ENCODE measurements at regions not wholly inside any gene's neighbourhood (a gene's known extent, or its start where the extent isn't known, plus 50 kb on each side); places are given as distances from the start of the nearest gene placed in this dataset.

DNA sequence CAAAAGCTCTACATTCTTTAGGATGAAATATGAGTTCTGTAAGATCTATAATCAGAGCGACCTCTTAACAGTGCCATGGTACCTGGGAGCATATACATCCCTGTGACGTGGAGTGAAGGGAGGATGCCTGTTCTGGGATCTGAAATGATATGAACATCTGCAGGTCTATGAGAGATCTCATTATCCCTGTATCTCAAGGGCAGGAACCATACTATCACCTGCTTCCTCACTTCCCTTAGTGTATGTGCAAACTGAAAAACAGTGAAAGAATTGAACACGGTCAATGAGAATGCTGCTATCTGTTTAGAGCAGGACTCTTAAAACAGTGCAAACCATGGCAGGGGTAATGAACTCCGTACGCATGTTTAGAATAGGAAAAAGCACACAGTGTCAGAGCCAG lies 364.0 kb downstream of the LPIN1 start:
- Histone ChIP-seq H3K4me1 (ENCODE audit: low read length) (no peaks in the 10 kb centered on the region), H3K9me3 (ENCODE audit: insufficient read depth, low read length) (no peaks in the 10 kb centered on the region; the same call in 1 of the 2 replicates), H2AFZ (ENCODE audit: low read depth, low read length) (no peak overlapping the region), H3K79me2 (ENCODE audit: low read length) (no peaks in the 10 kb centered on the region), H4K20me1 (ENCODE audit: insufficient read depth, low read length) (no peaks in the 10 kb centered on the region), H3K27me3 (ENCODE audit: low read depth, low read length) (no peaks in the 10 kb centered on the region; the same call in 1 of the 2 replicates), H3K4me3 (ENCODE audit: low read length) (no peak overlapping the region), H3K9ac (ENCODE audit: low read length) (no peak overlapping the region), H3K4me2 (ENCODE audit: low read length) (no peak overlapping the region), H3K27ac (ENCODE audit: low read length) (no peak overlapping the region), H3K36me3 (replicated peaks; ENCODE audit: low read depth, low read length) (no peaks in the 10 kb centered on the region)
- TF ChIP-seq EZH2phosphoT487 (IDR thresholded peaks at IDR 0.05; ENCODE audit: low read depth) = no peak
- TF ChIP-seq, protein P1, sequence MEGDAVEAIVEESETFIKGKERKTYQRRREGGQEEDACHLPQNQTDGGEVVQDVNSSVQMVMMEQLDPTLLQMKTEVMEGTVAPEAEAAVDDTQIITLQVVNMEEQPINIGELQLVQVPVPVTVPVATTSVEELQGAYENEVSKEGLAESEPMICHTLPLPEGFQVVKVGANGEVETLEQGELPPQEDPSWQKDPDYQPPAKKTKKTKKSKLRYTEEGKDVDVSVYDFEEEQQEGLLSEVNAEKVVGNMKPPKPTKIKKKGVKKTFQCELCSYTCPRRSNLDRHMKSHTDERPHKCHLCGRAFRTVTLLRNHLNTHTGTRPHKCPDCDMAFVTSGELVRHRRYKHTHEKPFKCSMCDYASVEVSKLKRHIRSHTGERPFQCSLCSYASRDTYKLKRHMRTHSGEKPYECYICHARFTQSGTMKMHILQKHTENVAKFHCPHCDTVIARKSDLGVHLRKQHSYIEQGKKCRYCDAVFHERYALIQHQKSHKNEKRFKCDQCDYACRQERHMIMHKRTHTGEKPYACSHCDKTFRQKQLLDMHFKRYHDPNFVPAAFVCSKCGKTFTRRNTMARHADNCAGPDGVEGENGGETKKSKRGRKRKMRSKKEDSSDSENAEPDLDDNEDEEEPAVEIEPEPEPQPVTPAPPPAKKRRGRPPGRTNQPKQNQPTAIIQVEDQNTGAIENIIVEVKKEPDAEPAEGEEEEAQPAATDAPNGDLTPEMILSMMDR (IDR thresholded peaks at IDR 0.05; ENCODE audit: low read depth, low read length) = no peak

DNA sequence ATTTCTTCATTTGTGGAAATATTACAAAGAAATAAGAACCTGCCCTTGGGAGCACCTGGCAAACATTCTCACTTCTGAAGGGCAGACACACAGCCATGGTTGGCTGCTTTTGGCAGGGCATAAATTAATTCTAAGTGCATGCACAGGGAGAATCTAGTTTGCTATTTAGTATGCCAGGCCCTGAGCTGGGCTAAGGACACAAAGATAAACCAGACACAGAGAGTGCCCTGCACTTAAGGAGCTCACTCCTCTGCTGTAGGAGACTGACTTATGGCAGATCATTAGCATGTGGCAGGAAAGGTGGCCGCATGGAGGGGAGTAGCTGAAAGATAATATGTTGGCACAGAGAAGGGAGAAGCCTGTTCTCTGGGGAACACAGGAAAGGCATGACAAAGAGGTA lies 367.0 kb downstream of the LPIN1 start:
- H3K27ac ChIP-seq (ENCODE audit: low read length) = no peak overlapping the region
- no peak overlapping the region for H3K4me2 ChIP-seq (ENCODE audit: low read length)
- H3K36me3 ChIP-seq (replicated peaks; ENCODE audit: low read depth, low read length) = no peaks in the 10 kb centered on the region
- no peak overlapping the region for H2AFZ ChIP-seq (ENCODE audit: low read depth, low read length)
- H3K4me1 ChIP-seq (ENCODE audit: low read length) = peaks cover 10% of the 10 kb centered on the region
- no peak overlapping the region for H3K9ac ChIP-seq (ENCODE audit: low read length)
- TF ChIP-seq, protein P1 (IDR thresholded peaks at IDR 0.05; ENCODE audit: low read depth, low read length) = no peak
- TF ChIP-seq EZH2phosphoT487 (IDR thresholded peaks at IDR 0.05; ENCODE audit: low read depth) = no peak
- H3K79me2 ChIP-seq (ENCODE audit: low read length) = no peaks in the 10 kb centered on the region
- H4K20me1 ChIP-seq (ENCODE audit: insufficient read depth, low read length) = no peaks in the 10 kb centered on the region
- no peaks in the 10 kb centered on the region; the same call in 1 of the 2 replicates for H3K27me3 ChIP-seq (ENCODE audit: low read depth, low read length)
- no peak overlapping the region for H3K4me3 ChIP-seq (ENCODE audit: low read length)
- peaks cover 6% of the 10 kb centered on the region; the same call in 1 of the 2 replicates for H3K9me3 ChIP-seq (ENCODE audit: insufficient read depth, low read length)

DNA sequence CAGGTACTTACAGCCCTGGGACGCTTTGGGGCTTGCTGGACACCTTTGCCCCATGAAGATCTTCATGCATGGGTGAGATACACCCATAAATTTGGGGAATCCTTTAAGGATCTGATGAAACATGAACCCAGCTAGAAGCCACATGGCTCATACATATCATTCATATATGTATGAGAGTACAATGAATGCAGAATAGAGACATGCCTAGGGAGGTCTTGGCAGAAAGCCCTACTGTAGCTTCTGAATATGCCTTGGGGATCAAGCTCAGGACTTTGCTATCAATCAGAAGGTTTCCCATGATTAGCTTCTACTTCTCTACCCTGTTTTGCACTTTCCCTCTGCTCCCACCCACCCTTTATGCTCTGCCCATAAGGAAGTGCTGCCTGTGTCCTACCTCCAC lies 368.4 kb downstream of the LPIN1 start:
- Histone ChIP-seq H3K79me2 (ENCODE audit: low read length) (no peaks in the 10 kb centered on the region), H3K4me1 (ENCODE audit: low read length) (peaks cover 10% of the 10 kb centered on the region), H3K9me3 (ENCODE audit: insufficient read depth, low read length) (peaks cover 6% of the 10 kb centered on the region; the same call in 1 of the 2 replicates), H4K20me1 (ENCODE audit: insufficient read depth, low read length) (no peaks in the 10 kb centered on the region), H3K9ac (ENCODE audit: low read length) (no peak overlapping the region), H3K36me3 (replicated peaks; ENCODE audit: low read depth, low read length) (no peaks in the 10 kb centered on the region), H3K4me3 (ENCODE audit: low read length) (no peak overlapping the region), H3K27ac (ENCODE audit: low read length) (no peak overlapping the region), H3K27me3 (ENCODE audit: low read depth, low read length) (no peaks in the 10 kb centered on the region; the same call in 1 of the 2 replicates), H2AFZ (ENCODE audit: low read depth, low read length) (no peak overlapping the region), H3K4me2 (ENCODE audit: low read length) (no peak overlapping the region)
- no peak for TF ChIP-seq EZH2phosphoT487 (IDR thresholded peaks at IDR 0.05; ENCODE audit: low read depth)
- TF ChIP-seq, protein P1 (IDR thresholded peaks at IDR 0.05; ENCODE audit: low read depth, low read length) = no peak

DNA sequence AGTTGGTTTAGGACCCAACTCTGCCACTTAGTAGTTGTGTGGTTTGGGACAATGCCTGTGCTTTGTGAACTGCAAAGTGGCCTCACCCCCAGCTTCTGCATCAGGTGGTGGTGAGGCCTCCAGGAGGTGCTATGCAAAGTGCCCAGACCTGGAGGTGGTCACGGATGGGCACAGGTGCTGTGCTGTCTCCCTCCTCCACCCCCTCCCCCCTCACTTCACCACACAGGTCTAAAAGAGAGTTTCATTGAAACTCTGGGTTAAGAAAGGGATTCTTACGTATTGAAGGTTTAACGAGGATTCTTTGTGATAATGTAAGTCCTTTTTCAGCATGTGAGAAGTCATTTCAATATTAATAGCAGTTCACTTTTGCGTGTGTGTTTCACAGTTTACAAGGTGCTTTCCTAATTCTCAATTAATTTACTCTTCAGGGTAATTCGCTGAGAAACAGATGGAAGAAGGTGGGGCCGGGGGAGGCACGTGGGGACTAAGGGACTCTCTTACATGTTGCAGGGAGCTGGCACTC lies 369.9 kb downstream of the LPIN1 start:
- H3K4me2 ChIP-seq (ENCODE audit: low read length) = peak overlapping the region; percentile 25; the same call in 1 of the 2 replicates

More for the DNA sequence above, 369.9 kb downstream of the LPIN1 start:
- no peaks in the 10 kb centered on the region for H3K79me2 ChIP-seq (ENCODE audit: low read length)
- H3K36me3 ChIP-seq (replicated peaks; ENCODE audit: low read depth, low read length) = no peaks in the 10 kb centered on the region
- no peaks in the 10 kb centered on the region; the same call in 1 of the 2 replicates for H3K27me3 ChIP-seq (ENCODE audit: low read depth, low read length)
- H3K4me1 ChIP-seq (ENCODE audit: low read length) = peaks cover 10% of the 10 kb centered on the region
- H3K9ac ChIP-seq (ENCODE audit: low read length) = no peak overlapping the region
- H2AFZ ChIP-seq (ENCODE audit: low read depth, low read length) = no peak overlapping the region
- H3K27ac ChIP-seq (ENCODE audit: low read length) = no peak overlapping the region
- no peak overlapping the region for H3K4me3 ChIP-seq (ENCODE audit: low read length)
- peaks cover 6% of the 10 kb centered on the region; the same call in 1 of the 2 replicates for H3K9me3 ChIP-seq (ENCODE audit: insufficient read depth, low read length)
- no peak for TF ChIP-seq EZH2phosphoT487 (IDR thresholded peaks at IDR 0.05; ENCODE audit: low read depth)
- TF ChIP-seq, protein P1 (IDR thresholded peaks at IDR 0.05; ENCODE audit: low read depth, low read length) = no peak
- H4K20me1 ChIP-seq (ENCODE audit: insufficient read depth, low read length) = no peaks in the 10 kb centered on the region
